PC-9 (cell line): ENCODE measurements at regions not wholly inside any gene's neighbourhood (a gene's known extent, or its start where the extent isn't known, plus 50 kb on each side); places are given as distances from the start of the nearest gene placed in this dataset.

Experiments
- EZH2 ChIP-seq: fragments of 200-600 bp; sonication (generic); IDR thresholded peaks from 2 replicates; pipeline ENCODE4 v1.8.0; 2017; ENCODE audit warnings: antibody characterized with exemption, low read depth
- TF ChIP-seq, protein P1 (sequence below): fragments of 200-600 bp; sonication (generic); conservative IDR thresholded peaks from 2 replicates; pipeline ENCODE4 v1.6.1; 2017; ENCODE audit warnings: mixed run types, antibody characterized with exemption, mild to moderate bottlenecking, moderate library complexity

GRCh38 chr6:14035874-14036273, 81.7 kb upstream of the CD83 start:
- TF ChIP-seq, protein P1, sequence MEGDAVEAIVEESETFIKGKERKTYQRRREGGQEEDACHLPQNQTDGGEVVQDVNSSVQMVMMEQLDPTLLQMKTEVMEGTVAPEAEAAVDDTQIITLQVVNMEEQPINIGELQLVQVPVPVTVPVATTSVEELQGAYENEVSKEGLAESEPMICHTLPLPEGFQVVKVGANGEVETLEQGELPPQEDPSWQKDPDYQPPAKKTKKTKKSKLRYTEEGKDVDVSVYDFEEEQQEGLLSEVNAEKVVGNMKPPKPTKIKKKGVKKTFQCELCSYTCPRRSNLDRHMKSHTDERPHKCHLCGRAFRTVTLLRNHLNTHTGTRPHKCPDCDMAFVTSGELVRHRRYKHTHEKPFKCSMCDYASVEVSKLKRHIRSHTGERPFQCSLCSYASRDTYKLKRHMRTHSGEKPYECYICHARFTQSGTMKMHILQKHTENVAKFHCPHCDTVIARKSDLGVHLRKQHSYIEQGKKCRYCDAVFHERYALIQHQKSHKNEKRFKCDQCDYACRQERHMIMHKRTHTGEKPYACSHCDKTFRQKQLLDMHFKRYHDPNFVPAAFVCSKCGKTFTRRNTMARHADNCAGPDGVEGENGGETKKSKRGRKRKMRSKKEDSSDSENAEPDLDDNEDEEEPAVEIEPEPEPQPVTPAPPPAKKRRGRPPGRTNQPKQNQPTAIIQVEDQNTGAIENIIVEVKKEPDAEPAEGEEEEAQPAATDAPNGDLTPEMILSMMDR, result no peak
- no peak for TF ChIP-seq EZH2
